Mammary epithelial cell (primary cell): ENCODE measurements at regions not wholly inside any gene's neighbourhood (a gene's known extent, or its start where the extent isn't known, plus 50 kb on each side); places are given as distances from the start of the nearest gene placed in this dataset.

Source experiments
- EZH2 ChIP-seq: IDR thresholded peaks from 2 replicates; pipeline ENCODE4 v1.6.1; 2012; ENCODE audit warnings: low read length, inconsistent platforms, borderline replicate concordance
- TF ChIP-seq, protein P1 (sequence below), 2 donors: IDR thresholded peaks in 1 of 2; conservative IDR thresholded peaks in 1 of 2; 2 replicates each; pipeline ENCODE4 v1.5.1; 2011 to 2012; ENCODE audit warnings: inconsistent platforms in 2 of 2, low read length in 2 of 2, mild to moderate bottlenecking in 2 of 2, control low read depth in 1 of 2, low read depth in 1 of 2; ENCODE audit not compliant: insufficient read depth in 1 of 2; ENCODE audit errors: extremely low read depth in 1 of 2

DNA sequence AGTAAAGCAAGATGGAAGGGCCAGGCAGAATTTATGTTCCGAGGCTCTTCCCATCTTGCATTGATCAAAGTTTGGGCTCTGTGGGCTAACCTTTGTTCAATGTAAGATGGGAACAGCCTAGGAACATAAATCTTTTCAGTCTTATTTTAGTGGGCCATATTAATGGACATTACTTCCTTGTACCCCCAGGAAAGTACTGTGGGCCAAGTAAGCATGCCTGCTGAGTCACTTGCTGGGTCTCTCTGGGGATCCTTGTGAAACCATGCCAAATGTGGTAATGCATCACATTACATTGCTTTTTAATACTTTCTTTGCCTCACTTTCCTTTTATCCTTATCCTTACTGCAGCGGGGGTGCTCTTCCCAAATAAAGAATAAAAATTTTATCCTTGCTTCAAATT lies 349.5 kb upstream of the POU1F1 start:
- TF ChIP-seq, protein P1, sequence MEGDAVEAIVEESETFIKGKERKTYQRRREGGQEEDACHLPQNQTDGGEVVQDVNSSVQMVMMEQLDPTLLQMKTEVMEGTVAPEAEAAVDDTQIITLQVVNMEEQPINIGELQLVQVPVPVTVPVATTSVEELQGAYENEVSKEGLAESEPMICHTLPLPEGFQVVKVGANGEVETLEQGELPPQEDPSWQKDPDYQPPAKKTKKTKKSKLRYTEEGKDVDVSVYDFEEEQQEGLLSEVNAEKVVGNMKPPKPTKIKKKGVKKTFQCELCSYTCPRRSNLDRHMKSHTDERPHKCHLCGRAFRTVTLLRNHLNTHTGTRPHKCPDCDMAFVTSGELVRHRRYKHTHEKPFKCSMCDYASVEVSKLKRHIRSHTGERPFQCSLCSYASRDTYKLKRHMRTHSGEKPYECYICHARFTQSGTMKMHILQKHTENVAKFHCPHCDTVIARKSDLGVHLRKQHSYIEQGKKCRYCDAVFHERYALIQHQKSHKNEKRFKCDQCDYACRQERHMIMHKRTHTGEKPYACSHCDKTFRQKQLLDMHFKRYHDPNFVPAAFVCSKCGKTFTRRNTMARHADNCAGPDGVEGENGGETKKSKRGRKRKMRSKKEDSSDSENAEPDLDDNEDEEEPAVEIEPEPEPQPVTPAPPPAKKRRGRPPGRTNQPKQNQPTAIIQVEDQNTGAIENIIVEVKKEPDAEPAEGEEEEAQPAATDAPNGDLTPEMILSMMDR (conservative IDR thresholded peaks at IDR 0.05 in 1 of 2, IDR thresholded peaks at IDR 0.05 in 1 of 2; ENCODE audit: extremely low read depth in 1 of 2, insufficient read depth in 1 of 2, low read depth in 1 of 2, low read length in 2 of 2): no peak
- TF ChIP-seq EZH2: no peak
